ENCODE measurements at regions not wholly inside any gene's neighbourhood (a gene's known extent, or its start where the extent isn't known, plus 50 kb on each side); places are given as distances from the start of the nearest gene placed in this dataset.
"Not testable (repeated sequence)": the region's sequence is repeated elsewhere in the genome, so short reads cannot be mapped to it uniquely, and the experiment has no call there.

DNA sequence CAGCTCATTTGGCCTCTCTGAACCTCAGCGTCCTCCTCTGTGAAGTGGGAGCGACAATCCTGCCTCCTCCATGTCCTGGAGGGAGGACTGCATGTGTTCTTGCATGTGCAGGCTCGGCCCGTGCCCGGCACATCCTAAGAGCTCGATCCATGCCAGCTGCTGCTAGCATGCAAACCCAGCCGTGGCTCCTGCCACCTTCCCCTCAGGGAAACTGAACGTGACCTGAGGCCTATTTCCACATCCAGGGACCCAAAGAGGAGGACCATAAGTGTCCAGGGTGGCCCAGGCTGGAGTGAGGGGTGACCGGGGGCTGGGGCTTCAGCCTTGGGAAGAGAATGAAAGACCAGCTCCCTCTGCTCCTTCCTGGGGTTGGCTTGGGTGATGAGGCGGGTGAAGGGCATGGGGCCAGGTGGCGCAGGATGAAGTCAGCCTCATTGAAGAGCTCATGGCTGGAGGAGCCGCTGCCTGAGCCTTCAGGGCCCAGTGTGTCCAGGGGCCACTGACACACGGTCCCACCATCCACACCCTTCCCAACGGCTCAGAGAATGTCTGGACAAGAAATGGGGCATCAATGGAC lies 115.7 kb upstream of the AKAP13 start:
- not testable (repeated sequence) for DNase-seq (ENCODE audit: low read depth in 1 of 2, low spot score in 1 of 2)

DNA sequence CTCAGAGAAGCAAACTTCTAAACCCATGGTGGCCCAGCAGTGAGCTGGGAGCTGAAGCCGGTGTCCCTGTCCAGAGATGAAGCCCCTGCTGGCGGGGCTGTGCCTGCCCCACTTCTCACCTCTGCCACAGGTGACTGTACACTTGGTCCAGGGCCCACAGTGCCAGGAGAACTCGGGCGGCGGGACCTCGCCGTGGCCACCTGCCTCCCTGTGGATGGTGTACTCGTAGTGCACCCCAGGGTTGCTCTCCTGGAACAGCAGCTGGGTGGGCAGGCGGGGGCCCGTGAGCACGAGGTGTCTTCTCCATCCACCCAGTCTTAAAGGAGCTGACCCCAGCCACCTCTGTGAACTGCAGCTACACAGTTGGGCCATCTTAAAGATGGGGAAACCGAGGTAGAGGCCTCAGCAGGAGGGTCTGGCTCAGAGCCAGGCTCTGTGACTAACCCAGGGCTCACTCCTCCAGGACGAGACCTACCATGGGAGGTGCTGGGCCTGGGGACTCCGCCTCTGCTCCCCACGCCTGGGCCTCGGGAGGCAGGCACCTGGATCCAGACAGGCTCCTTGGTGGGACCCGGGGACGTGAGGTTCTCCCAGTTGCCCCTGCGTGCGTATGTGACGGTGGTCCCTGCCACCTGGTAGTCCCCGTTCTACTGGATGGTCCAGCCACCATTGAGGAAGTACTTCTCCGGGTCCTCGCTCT lies 113.1 kb upstream of the AKAP13 start:
- not testable (repeated sequence) for DNase-seq (ENCODE audit: low read depth in 1 of 2, low spot score in 1 of 2)

DNA sequence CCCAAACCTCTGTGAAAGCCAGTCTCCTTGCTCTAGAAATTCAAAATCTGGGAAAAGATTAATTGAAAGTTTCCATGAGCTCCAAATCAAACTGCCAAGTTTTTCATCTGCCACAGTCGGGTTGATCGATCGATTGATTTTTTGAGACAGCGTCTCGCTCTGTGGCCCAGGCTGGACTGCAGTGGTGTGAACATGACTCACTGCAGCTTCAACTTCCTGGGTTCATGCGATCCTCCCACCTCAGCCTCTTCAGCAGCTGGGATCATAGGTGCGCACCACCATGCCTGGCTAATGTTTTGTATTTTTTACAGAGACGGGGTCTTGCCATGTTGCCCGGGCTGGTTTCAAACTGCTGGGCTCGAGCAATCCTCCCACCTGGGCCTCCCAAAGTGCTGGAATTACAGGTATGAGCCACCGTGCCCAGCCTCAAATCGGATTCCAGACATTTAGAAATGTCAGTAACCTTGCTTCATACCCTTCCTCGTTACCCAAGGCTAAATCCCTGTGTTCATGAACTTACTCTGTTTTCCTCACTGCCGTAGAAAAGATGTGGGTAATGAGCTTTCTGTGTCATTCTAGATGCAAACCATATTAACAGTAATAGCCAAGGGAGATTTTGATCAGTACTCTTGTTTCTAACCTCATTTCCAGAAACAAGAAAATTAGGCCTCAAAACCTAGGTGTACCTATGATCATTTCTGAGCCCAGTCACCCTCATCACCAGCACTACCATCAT lies 105.9 kb upstream of the AKAP13 start:
- no peak for DNase-seq (ENCODE audit: low read depth in 1 of 2, low spot score in 1 of 2)

DNA sequence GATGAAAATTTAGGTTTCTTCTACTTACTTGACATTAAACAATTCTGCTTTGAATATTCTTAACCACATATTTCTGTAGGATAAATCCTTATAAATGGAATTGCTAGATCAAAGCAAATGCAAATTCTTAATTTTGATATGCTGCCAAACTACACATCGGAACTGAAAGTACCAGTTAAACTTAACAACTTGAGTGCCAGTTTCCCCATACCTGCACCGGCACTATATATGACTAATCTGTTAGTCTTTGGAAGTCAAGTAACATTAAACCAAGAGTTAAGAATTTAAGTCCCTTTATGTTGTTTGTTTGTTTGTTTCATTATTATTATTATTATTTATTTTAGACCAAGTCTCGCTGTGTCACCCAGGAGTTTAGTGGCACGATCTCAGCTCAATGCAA lies 103.9 kb upstream of the AKAP13 start:
- no peak for DNase-seq (ENCODE audit: low read depth in 1 of 2, low spot score in 1 of 2)

DNA sequence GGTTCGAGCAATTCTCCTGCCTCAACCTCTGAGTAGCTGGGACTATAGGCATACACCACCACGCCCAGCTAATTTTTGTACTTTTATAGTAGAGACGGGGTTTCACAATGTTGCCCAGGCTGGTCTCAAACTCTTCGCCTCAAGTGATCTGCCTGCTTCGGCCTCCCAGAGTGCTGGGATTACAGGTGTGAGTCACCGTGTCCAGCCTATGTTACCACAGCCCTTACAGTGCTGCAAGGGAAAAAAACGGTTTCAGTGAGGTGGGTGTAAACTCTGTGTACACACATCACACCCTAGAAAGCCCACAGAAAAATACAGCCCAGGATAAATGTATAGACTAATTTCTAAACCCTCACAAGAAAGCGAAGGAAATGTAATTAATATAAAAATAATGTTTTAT lies 103.5 kb upstream of the AKAP13 start:
- DNase-seq (ENCODE audit: low read depth in 1 of 2, low spot score in 1 of 2), result no peak

DNA sequence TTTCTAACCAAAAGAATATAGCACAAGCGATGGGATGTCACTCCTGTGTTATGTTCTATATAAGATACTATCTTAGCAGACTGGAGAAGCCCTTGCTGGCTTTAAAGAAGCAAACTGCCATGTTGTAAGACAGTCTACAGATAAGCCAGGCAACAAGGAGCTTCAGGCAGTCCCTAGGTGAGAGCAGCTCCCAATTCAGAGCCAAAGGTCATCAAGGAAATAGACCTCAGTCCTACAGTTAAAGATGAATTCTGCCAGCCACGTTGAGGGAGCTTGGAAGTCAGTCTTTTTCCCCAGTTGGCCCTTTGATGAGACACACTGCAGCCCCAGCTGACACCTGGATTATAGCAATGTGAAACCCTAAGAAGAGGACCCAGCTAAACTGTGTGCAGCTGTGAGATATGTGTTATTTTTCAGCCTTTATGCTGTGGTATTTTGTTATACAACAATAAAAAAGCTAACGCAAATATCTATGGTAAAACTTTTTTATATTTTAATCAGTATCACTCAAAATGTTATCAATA lies 102.5 kb upstream of the AKAP13 start:
- DNase-seq (ENCODE audit: low read depth in 1 of 2, low spot score in 1 of 2), result no peak

DNA sequence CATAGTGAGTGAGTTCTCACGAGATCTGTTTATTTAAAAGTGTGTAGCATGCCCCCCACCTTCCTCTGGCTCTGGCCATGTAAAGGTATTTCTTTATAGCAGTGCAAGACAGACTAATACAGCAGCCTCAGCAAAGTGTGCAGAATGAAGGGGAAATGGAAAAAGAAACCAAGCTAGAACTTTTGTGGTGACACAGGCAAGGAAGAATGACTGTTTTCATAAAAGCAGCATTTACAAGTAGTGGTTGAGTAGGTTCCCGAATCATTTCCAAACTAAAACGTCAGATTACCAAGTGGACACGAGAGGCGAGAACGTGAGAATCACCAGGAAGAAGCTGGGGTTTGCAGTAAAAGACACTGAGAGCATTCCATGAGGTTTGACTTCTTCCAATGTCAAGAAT lies 100.2 kb upstream of the AKAP13 start:
- no peak for DNase-seq (ENCODE audit: low read depth in 1 of 2, low spot score in 1 of 2)

DNA sequence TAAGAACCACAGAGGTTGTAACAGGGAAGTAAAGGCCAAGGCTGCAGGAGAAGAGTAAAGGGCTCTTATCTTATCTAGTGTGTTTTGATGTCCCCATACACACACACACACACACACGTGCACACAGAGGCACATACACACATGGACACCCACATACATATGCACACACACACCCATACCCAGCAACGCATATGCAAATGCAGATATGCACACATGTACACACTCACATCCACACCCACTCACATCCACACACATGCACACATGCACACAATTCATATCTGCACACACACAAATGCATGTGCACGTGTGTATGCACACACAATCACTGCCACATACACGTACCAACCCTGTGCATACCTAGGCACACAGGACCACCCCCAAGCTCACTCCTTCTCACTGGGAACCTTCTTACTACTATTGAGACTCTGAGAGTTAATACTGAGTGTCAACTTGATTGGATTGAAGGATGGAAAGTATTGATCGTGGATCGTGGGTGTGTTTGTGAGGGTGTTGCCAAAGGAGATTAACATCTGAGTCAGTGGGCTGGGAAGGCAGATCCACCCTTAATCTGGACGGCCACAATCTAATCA lies 99.0 kb upstream of the AKAP13 start:
- DNase-seq (ENCODE audit: low read depth in 1 of 2, low spot score in 1 of 2), result no peak

DNA sequence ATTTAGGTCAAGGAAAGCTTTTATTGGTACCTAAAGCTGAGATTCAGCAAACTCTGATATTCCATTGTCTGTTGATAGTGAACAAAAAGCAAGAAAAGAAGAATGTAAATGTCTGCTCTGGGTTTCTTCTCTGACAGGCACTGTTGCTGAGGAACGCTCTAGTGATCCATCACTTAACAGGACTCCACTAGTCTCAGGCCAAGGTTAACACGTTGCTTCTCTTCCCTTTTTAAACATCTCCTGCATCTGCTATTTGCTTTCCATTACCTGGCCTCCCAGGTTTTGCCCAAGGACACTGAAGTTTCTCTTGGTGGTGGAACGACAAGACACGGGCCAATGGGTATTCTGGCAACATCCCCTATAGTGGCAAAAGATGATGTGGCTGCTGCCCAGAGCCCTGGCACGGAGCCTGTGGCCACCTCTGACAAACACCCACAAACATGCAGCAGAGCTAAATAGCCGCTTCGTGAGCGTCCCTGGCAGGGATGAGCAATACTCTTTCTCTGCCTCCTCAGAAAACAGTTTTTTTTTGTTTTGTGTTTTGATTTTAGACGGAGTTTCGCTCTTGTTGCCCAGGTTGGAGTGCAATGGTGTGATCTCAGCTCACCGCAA lies 97.8 kb upstream of the AKAP13 start:
- DNase-seq (ENCODE audit: low read depth in 1 of 2, low spot score in 1 of 2), result no peak

DNA sequence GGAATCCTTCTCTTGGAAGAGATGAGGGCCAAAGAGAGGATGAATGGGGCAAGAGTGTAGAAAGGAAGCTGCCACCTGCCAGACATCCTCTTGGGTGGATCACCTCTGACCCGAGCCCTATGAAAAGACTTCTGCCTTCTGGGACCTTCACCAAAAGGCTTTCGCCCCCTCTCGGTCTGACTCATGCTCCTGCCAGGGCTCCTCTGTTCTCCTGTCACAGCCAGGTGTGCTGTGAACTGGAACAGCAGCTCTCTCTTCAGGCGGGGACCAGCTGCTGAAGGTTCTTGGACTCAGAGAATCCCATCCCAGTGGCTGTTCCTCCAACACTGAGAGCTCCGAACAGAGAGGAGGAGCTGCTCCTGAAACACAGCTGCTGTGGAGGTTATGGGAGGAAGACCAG lies 96.6 kb upstream of the AKAP13 start:
- DNase-seq (ENCODE audit: low read depth in 1 of 2, low spot score in 1 of 2), result not testable (repeated sequence)

DNA sequence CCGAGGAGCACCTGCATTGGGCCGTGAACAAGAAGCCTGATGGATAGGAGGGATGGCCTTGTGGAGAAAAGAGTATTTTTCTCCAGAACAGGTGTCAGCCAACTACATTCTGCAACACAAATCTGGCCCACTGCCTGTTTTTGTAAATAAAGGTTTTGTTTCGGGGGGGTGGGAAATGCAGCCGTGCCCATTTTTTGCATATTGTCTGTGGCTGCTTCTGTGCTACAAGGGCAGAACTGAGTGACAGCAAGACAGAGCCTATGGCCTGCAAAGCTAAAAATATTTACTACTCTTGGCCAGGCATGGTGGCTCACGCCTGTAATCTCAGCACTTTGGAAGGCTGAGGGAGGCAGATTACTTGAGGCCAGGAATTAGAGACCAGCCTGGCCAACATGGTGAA lies 95.9 kb upstream of the AKAP13 start:
- no peak for DNase-seq (ENCODE audit: low read depth in 1 of 2, low spot score in 1 of 2)

DNA sequence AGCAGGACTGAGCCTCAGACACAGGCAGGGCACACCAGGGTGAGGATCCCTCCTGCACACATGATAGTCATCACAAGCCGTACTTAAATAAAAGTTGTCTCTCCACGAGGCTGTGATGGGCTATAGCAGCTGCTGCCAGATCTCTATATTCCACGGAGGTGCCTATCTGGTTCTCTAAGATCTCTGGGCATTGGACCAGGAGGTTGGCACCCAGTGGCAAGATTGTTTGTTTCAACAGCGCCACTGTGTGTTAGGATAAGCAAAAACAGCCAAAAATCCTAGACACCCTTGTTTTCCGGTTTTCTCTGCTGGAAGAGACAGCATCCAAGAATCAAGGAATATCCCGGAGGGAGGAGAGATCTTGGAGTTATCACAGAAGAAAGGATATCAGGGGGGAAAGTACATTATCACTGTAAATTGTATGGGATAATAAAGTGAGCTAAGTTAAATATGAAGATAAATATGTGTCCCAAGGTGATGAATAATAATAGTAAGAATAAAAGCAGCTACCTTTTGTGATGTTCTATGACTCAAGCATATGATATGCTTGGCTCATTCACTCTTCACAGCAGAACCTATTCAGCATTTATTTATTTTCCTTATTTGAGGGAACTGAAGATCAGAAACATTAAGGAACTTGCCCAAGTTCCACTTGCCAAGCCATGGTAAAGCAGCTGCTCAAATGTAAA lies 90.6 kb upstream of the AKAP13 start:
- DNase-seq (ENCODE audit: low read depth in 1 of 2, low spot score in 1 of 2), result no peak

DNA sequence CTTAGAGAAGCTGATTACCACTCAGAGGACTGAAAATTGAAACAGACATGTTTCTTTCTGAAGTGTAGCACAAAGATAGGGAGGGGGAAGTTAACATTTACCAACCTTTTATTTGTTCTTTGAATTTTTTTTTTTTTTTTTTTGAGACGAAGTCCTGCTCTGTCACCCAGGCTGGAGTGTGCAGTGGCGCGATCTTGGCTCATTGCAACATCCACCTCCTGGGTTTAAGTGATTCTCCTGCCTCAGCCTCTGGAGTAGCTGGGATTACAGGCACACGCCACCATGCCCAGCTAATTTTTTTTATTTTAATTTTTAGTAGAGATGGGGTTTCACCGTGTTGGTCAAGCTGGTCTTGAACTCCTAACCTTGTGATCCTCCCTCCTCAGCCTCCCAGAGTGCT lies 87.8 kb upstream of the AKAP13 start:
- not testable (repeated sequence) for DNase-seq (ENCODE audit: low read depth in 1 of 2, low spot score in 1 of 2)

DNA sequence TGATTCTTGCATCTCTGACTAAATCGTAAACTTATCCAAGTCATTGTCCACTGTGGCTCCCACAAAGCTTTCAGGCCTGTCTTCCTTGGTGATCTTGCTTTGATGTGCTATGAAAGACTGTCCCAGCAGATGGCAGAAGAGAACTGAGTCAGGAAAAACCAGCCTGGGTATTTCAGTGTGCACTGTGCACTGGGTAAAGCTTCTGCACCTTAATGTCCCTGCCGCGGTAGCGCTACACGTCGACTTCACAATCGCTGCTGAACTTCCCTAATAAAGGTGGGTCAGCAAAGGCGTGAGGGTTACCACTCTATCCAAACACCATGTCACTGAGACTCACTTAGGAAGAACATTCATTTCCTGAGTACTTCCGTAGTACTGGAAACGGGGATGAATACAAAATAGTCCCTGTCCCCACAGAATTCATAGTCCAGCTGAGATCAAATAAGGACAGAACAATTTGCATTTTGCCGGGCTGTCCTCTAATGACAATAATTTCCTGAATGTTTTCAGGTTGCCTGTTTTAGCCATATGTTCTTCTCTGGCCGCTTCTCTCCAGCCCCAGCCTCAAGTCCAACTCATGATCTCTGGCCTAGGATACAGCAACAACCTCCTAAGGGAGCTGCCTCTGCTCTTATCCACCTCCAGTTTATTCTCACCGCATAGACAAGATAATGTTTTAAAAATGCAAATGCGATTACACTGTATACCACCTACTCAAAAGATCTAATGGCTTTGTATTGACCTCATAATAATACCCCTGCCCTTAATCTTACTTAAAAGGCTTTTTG lies 83.6 kb upstream of the AKAP13 start:
- peak; percentile 22 to 42 for DNase-seq (ENCODE audit: low read depth in 1 of 2, low spot score in 1 of 2)

DNA sequence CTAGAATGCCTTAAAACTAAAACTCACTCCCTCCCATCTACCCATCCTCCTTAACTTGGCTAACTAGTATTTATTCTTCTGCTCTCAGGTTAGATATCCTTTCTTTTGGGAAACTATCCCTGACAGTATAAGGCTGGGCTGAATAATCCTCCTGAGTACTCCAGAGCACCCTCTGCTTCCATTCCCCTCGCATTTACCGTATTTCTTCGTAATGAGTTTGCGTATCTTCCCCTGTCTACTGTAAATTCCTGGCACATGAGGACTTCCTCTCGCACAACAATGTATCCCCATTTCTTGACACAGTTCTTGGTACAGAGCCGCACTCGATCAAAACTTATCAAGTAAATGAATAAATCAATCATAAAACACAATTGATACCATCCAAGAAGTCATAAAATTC lies 82.9 kb upstream of the AKAP13 start:
- no peak for DNase-seq (ENCODE audit: low read depth in 1 of 2, low spot score in 1 of 2)

DNA sequence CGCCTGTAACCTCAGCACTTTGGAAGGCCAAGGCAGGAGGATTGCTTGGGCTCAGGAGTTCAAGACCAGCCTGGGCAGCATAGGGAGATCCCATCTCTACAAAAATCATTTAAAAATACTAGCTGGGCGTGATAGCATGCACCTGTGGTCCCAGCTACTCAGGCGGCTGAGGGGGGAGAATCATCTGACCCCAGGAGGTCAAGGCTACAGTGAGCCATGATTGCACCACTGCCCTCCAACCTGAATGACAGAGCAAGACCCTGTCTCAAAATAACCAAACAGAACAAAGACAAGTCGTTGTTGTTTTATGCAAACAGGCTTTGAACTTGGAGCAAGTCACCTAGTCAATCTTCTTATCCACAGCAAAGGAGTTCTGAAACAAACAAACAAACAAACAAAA lies 82.0 kb upstream of the AKAP13 start:
- DNase-seq (ENCODE audit: low read depth in 1 of 2, low spot score in 1 of 2), result no peak

DNA sequence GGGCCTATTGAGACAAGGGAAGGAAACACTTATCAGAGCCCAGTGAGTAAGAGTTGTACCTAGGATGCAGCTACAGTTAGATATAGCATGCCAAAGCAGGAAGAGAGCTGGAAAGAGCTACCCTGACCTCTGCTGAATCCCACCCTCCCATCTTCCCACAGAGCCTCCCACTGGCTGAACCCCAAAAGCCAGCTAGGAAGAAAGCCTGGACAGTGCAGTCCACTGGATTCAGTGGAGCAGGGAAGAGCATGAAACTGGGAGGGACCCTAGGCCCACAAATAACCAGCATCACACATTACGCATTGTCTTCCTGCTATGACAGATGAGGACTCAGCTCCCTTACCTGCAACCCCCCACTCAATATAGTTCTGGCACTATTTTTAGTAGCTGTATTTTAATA lies 81.5 kb upstream of the AKAP13 start:
- no peak for DNase-seq (ENCODE audit: low read depth in 1 of 2, low spot score in 1 of 2)

DNA sequence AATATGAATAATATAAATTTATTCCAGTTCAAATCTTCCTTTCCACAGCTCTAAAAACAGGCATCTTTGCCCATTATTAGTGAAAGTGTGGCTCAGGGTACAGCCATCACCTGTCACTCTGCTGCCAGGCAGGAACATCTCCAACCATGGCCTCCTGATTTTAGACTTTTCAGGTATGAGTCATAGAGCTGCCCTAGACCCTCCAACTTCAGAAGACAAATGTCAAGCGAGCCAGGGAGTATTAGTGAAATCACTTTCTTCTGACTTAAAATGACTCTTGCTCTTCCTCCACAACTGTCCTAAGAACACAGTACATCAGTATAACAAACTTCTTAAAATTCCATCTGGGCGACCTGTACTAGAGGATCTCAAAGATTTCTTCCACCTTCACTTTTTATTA lies 78.1 kb upstream of the AKAP13 start:
- no peak for DNase-seq (ENCODE audit: low read depth in 1 of 2, low spot score in 1 of 2)

DNA sequence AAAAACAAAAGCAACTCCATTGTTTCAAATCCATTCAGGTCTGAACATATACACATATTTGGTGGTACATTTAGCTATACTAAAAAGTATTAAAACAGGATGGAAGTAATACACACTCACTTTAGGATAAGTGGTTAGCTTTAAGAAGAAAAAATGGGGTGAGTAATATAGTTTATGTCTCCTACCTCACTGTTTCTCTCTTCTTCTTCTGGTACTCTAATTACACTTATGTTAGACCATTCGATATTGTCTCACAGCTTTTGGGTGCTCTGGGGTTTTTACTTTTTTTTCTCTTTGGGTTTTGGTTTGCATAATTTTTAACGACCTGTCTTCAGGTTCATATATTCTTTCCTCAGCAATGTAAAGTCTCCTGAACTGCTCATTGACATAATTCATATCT lies 75.4 kb upstream of the AKAP13 start:
- DNase-seq (ENCODE audit: low read depth in 1 of 2, low spot score in 1 of 2), result no peak

All from activated T-helper 1 cell treated with anti-CD3 and anti-CD28 coated beads, Interleukin-2, amount 50 U/mL, for 16 hours (primary cell).